Breast epithelium (tissue), 3 donors: ENCODE measurements at regions not wholly inside any gene's neighbourhood (a gene's known extent, or its start where the extent isn't known, plus 50 kb on each side); places are given as distances from the start of the nearest gene placed in this dataset.

ENCODE experiments used
- POLR2A ChIP-seq: fragments of 450-650 bp; IDR thresholded peaks from one replicate; pipeline ENCODE4 v1.6.1; 2016; ENCODE audit warnings: antibody characterized with exemption, mild to moderate bottlenecking, moderate library complexity
- POLR2AphosphoS5 ChIP-seq, 3 donors: sonication (generic); formaldehyde crosslinking; IDR thresholded peaks; one replicate each; pipeline ENCODE4 v1.6.1; 2017; ENCODE audit warnings: antibody characterized with exemption in 3 of 3
- TF ChIP-seq, protein P1 (sequence below), 3 donors: fragments of 450-650 bp; IDR thresholded peaks; one replicate each; pipeline ENCODE4 v1.5.1; 2016 to 2017; ENCODE audit warnings: antibody characterized with exemption in 3 of 3, mild to moderate bottlenecking in 3 of 3, moderate library complexity in 3 of 3

GRCh38 chr7:125559921-125560320, 630.3 kb upstream of the POT1 start:
- TF ChIP-seq POLR2A (no peak), POLR2AphosphoS5 (IDR thresholded peaks at IDR 0.05) (no peak)
- TF ChIP-seq, protein P1, sequence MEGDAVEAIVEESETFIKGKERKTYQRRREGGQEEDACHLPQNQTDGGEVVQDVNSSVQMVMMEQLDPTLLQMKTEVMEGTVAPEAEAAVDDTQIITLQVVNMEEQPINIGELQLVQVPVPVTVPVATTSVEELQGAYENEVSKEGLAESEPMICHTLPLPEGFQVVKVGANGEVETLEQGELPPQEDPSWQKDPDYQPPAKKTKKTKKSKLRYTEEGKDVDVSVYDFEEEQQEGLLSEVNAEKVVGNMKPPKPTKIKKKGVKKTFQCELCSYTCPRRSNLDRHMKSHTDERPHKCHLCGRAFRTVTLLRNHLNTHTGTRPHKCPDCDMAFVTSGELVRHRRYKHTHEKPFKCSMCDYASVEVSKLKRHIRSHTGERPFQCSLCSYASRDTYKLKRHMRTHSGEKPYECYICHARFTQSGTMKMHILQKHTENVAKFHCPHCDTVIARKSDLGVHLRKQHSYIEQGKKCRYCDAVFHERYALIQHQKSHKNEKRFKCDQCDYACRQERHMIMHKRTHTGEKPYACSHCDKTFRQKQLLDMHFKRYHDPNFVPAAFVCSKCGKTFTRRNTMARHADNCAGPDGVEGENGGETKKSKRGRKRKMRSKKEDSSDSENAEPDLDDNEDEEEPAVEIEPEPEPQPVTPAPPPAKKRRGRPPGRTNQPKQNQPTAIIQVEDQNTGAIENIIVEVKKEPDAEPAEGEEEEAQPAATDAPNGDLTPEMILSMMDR (IDR thresholded peaks at IDR 0.05), result no peak
